ENCODE measurements at regions not wholly inside any gene's neighbourhood (a gene's known extent, or its start where the extent isn't known, plus 50 kb on each side); places are given as distances from the start of the nearest gene placed in this dataset.

DNA sequence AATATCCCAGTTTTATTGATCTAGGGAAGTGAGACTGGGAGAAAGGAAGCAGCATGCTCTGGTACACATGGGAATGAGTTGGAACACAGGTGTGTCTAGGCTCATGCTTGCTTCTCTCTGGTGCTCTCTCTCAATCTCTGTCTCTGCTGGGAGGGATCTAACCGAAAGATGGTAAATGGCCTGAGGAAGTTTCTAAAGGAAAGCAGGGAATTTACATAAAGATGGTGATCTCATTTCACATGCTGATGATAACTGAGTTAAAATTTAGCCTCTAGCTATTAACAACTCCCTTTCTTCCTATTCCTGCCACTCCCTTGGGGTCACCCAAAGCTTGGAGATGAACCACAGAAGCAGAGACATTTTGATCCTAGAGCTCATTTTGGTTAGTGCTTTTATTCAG is 436.2 kb downstream of the SH3GL2 start:
- in situ Hi-C loops (cut with MboI), result no loop called here
- no peak overlapping the region for H3K27ac ChIP-seq (ENCODE audit: extremely low read depth, low read depth, low read length)
- no peaks in the 10 kb centered on the region for H3K36me3 ChIP-seq (ENCODE audit: control insufficient read depth, insufficient read depth, low read length)
- no peaks in the 10 kb centered on the region for H3K9me3 ChIP-seq (replicated peaks; ENCODE audit: control insufficient read depth, insufficient read depth, low read depth, low read length)
- intact Hi-C loops (cut with micrococcal nuclease), result no loop called here
- 0% methylated on average over 1 of the region's 1 CpG for WGBS (ENCODE audit: insufficient coverage, low coverage, missing lambda C conversion rate)
- no peaks in the 10 kb centered on the region for H3K79me2 ChIP-seq (ENCODE audit: control insufficient read depth, insufficient read depth, low read length)
- ChIA-PET CTCF (ENCODE audit: low intra/inter-chr PET ratio) (no interaction called here), POLR2A (no interaction called here)
- FAIRE-seq (no peak), DNase-seq (ENCODE audit: extremely low read depth in 1 of 4, low spot score in 3 of 4) (no peak), ATAC-seq (no peak)
- H3K4me3 ChIP-seq, result no peak overlapping the region
- no peaks in the 10 kb centered on the region for H3K9me1 ChIP-seq (ENCODE audit: control insufficient read depth, insufficient read depth, low read length)
- TF ChIP-seq DACH1 (IDR thresholded peaks at IDR 0.05; ENCODE audit: partially characterized antibody), result no peak
- TF ChIP-seq, protein P1, sequence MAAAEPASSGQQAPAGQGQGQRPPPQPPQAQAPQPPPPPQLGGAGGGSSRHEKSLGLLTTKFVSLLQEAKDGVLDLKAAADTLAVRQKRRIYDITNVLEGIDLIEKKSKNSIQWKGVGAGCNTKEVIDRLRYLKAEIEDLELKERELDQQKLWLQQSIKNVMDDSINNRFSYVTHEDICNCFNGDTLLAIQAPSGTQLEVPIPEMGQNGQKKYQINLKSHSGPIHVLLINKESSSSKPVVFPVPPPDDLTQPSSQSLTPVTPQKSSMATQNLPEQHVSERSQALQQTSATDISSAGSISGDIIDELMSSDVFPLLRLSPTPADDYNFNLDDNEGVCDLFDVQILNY (CRISPR knock-in tag; IDR thresholded peaks at IDR 0.05), result no peak
- no peak for TF ChIP-seq HDAC6 (IDR thresholded peaks at IDR 0.05; ENCODE audit: low read depth, low read length)
- no peak for TF ChIP-seq HDAC2 (IDR thresholded peaks at IDR 0.05)
- TF ChIP-seq ARNT (IDR thresholded peaks at IDR 0.05), result no peak
- no peak for TF ChIP-seq KLF1 (tag; IDR thresholded peaks at IDR 0.05)
- TF ChIP-seq ELF1 (tag; IDR thresholded peaks at IDR 0.05), result no peak
- TF ChIP-seq, protein P2, sequence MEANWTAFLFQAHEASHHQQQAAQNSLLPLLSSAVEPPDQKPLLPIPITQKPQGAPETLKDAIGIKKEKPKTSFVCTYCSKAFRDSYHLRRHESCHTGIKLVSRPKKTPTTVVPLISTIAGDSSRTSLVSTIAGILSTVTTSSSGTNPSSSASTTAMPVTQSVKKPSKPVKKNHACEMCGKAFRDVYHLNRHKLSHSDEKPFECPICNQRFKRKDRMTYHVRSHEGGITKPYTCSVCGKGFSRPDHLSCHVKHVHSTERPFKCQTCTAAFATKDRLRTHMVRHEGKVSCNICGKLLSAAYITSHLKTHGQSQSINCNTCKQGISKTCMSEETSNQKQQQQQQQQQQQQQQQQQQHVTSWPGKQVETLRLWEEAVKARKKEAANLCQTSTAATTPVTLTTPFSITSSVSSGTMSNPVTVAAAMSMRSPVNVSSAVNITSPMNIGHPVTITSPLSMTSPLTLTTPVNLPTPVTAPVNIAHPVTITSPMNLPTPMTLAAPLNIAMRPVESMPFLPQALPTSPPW (CRISPR knock-in tag; IDR thresholded peaks at IDR 0.05), result no peak
- TF ChIP-seq CSDE1 (IDR thresholded peaks at IDR 0.05), result no peak
- H4K20me1 ChIP-seq (replicated peaks; ENCODE audit: control insufficient read depth, insufficient read depth, low read length), result no peaks in the 10 kb centered on the region
- no peaks in the 10 kb centered on the region for H3K27me3 ChIP-seq (ENCODE audit: control insufficient read depth in 2 of 2, insufficient read depth in 2 of 2, low read length in 2 of 2)
- H2AFZ ChIP-seq (ENCODE audit: low read depth, low read length), result no peak overlapping the region
- H3K9ac ChIP-seq (ENCODE audit: insufficient read depth in 1 of 2, low read depth in 2 of 2, low read length in 2 of 2), result no peak overlapping the region
- H3K4me1 ChIP-seq (replicated peaks in 1 of 2; ENCODE audit: control insufficient read depth in 2 of 2, insufficient read depth in 2 of 2, low read length in 2 of 2), result no peaks in the 10 kb centered on the region
- BruUV-seq (replicated peaks), result no TSS peak
- no peak overlapping the region for H3K4me2 ChIP-seq (ENCODE audit: insufficient read depth, low read length)

Measured in K562 (cell line).